Sigmoid colon (tissue), 4 donors: ENCODE measurements at regions not wholly inside any gene's neighbourhood (a gene's known extent, or its start where the extent isn't known, plus 50 kb on each side); places are given as distances from the start of the nearest gene placed in this dataset.

Source experiments
- POLR2A ChIP-seq, 2 donors: fragments of 450-650 bp; IDR thresholded peaks; one replicate each; pipeline ENCODE4 v1.6.1; 2016; ENCODE audit warnings: antibody characterized with exemption in 2 of 2, mild to moderate bottlenecking in 2 of 2, moderate library complexity in 2 of 2
- POLR2AphosphoS5 ChIP-seq, 4 donors: sonication (generic); formaldehyde crosslinking; IDR thresholded peaks; one replicate each; pipeline ENCODE4 v1.6.1; 2017; ENCODE audit warnings: antibody characterized with exemption in 4 of 4
- TF ChIP-seq, protein P1 (sequence below), 4 experiments: fragments of 450-650 bp in 3 of 4; fragments of 200-600 bp in 1 of 4; IDR thresholded peaks; one replicate each; pipeline ENCODE4 v1.5.1; 2016 to 2019; ENCODE audit warnings: antibody characterized with exemption in 4 of 4, mild to moderate bottlenecking in 3 of 4, moderate library complexity in 2 of 4

DNA sequence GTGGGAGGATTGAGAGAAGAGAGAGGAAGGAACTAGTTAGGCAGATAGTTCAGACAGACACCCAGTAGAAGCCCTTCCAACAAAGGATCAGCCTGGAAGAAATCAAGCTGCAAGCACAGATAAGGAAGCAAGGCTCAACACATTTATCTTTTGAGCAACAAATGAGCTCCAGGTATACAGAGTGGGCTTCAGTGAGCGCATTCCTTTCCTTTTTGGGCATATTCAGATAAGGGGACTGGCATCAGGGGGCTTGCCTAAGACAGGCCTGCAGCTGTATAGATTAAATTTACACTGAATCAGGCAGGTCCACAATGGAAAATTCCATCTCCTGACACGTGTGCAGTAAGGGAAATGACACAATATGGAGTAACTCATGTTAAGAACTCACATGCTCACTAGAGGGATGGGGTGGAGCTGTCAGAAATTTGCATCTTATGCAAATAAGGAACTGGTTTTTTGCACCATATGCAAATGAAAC is 147.2 kb downstream of the AKR1D1 start:
- TF ChIP-seq, protein P1, sequence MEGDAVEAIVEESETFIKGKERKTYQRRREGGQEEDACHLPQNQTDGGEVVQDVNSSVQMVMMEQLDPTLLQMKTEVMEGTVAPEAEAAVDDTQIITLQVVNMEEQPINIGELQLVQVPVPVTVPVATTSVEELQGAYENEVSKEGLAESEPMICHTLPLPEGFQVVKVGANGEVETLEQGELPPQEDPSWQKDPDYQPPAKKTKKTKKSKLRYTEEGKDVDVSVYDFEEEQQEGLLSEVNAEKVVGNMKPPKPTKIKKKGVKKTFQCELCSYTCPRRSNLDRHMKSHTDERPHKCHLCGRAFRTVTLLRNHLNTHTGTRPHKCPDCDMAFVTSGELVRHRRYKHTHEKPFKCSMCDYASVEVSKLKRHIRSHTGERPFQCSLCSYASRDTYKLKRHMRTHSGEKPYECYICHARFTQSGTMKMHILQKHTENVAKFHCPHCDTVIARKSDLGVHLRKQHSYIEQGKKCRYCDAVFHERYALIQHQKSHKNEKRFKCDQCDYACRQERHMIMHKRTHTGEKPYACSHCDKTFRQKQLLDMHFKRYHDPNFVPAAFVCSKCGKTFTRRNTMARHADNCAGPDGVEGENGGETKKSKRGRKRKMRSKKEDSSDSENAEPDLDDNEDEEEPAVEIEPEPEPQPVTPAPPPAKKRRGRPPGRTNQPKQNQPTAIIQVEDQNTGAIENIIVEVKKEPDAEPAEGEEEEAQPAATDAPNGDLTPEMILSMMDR (IDR thresholded peaks at IDR 0.05): no peak
- TF ChIP-seq POLR2AphosphoS5 (IDR thresholded peaks at IDR 0.05) (no peak), POLR2A (IDR thresholded peaks at IDR 0.05) (no peak)
